GM23338 (cell line): ENCODE measurements at regions not wholly inside any gene's neighbourhood (a gene's known extent, or its start where the extent isn't known, plus 50 kb on each side); places are given as distances from the start of the nearest gene placed in this dataset.

Experiments used
- ATAC-seq: fragments of 200-7000 bp; cut with Tn5 transposase; 3 replicates; pipeline ENCODE4 v1.9.1; 2020
- DNase-seq: peaks from one replicate; pipeline ENCODE4 v3.0.0-alpha.2; 2015; ENCODE audit warnings: low spot score
- H2AFZ ChIP-seq: fragments of 200-600 bp; sonication (generic); 2 replicates; pipeline ENCODE4 v1.8.0; 2016; ENCODE audit warnings: antibody characterized with exemption, mild to moderate bottlenecking, moderate library complexity
- H3F3A ChIP-seq: fragments of 200-600 bp; sonication (generic); replicated peaks from 2 replicates; pipeline ENCODE4 v1.8.0; 2017; ENCODE audit warnings: antibody characterized with exemption, mixed run types, low read depth
- H3K27ac ChIP-seq: fragments of 200-600 bp; sonication (generic); 2 replicates; pipeline ENCODE4 v1.6.1; 2016; ENCODE audit warnings: low read depth
- H3K27me3 ChIP-seq: fragments of 200-600 bp; sonication (generic); 2 replicates; pipeline ENCODE4 v1.8.0; 2016; ENCODE audit warnings: mild to moderate bottlenecking, mixed run types, moderate library complexity; ENCODE audit not compliant: insufficient read depth
- H3K36me3 ChIP-seq: fragments of 200-600 bp; sonication (generic); 2 replicates; pipeline ENCODE4 v1.8.0; 2016; ENCODE audit warnings: mild to moderate bottlenecking; ENCODE audit not compliant: insufficient read depth
- H3K4me1 ChIP-seq: fragments of 200-600 bp; sonication (generic); 2 replicates; pipeline ENCODE4 v1.8.0; 2016; ENCODE audit warnings: mild to moderate bottlenecking, moderate library complexity; ENCODE audit not compliant: insufficient read depth
- H3K4me2 ChIP-seq: fragments of 200-600 bp; sonication (generic); 2 replicates; pipeline ENCODE4 v1.7.1; 2017; ENCODE audit warnings: mixed run types
- H3K4me3 ChIP-seq: fragments of 200-600 bp; sonication (generic); 2 replicates; pipeline ENCODE4 v1.6.1; 2016; ENCODE audit warnings: mixed run types
- H3K79me2 ChIP-seq: fragments of 200-600 bp; sonication (generic); replicated peaks from 2 replicates; pipeline ENCODE4 v1.8.0; 2017; ENCODE audit warnings: mild to moderate bottlenecking; ENCODE audit not compliant: insufficient read depth
- H3K9me2 ChIP-seq: fragments of 200-600 bp; sonication (generic); 2 replicates; pipeline ENCODE4 v1.8.0; 2017; ENCODE audit not compliant: insufficient read depth
- H4K20me1 ChIP-seq: fragments of 200-600 bp; sonication (generic); replicated peaks from 2 replicates; pipeline ENCODE4 v1.8.0; 2017; ENCODE audit warnings: mild to moderate bottlenecking; ENCODE audit not compliant: insufficient read depth
- H3K27ac Mint-ChIP-seq: 2 replicates; pipeline ENCODE4 v1.8.0; 2020; ENCODE audit warnings: inconsistent platforms, mild to moderate bottlenecking, moderate library complexity, mixed read lengths
- H3K27me3 Mint-ChIP-seq: 3 replicates; pipeline ENCODE4 v1.8.0; 2022; ENCODE audit warnings: low read depth, mild to moderate bottlenecking, moderate library complexity, mixed read lengths, inconsistent platforms; ENCODE audit not compliant: insufficient read depth, poor library complexity
- H3K36me3 Mint-ChIP-seq: 3 replicates; pipeline ENCODE4 v1.8.0; 2021; ENCODE audit warnings: low read depth, mild to moderate bottlenecking, inconsistent platforms, moderate library complexity, mixed read lengths
- H3K4me1 Mint-ChIP-seq: 3 replicates; pipeline ENCODE4 v1.8.0; 2020; ENCODE audit warnings: mild to moderate bottlenecking, inconsistent platforms, mixed read lengths
- H3K4me3 Mint-ChIP-seq: 3 replicates; pipeline ENCODE4 v1.8.0; 2021; ENCODE audit warnings: moderate library complexity, mild to moderate bottlenecking, inconsistent platforms, mixed read lengths
- H3K9me3 Mint-ChIP-seq: 3 replicates; pipeline ENCODE4 v1.8.0; 2020; ENCODE audit warnings: moderate library complexity, mild to moderate bottlenecking, inconsistent platforms, mixed read lengths
- CREB1 ChIP-seq: fragments of 250-450 bp; sonication (Bioruptor Pico); IDR thresholded peaks from 2 replicates; pipeline ENCODE4 v1.5.0; 2020; ENCODE audit warnings: low read depth, mild to moderate bottlenecking, moderate library complexity
- CTCF ChIP-seq, 2 experiments: fragments of 200-600 bp in 1 of 2; sonication (generic) in 1 of 2; conservative IDR thresholded peaks; 2 replicates each; pipeline versions ENCODE4 v1.5.1 to v1.6.1; 2016 to 2017; ENCODE audit warnings: antibody characterized with exemption in 2 of 2, low read depth in 2 of 2, mild to moderate bottlenecking in 2 of 2, moderate library complexity in 1 of 2
- EZH2 ChIP-seq: fragments of 200-600 bp; sonication (generic); IDR thresholded peaks from one replicate; pipeline ENCODE4 v1.8.0; 2017; ENCODE audit warnings: antibody characterized with exemption, mild to moderate bottlenecking, low read depth; ENCODE audit not compliant: unreplicated experiment
- EZH2phosphoT487 ChIP-seq: fragments of 200-600 bp; sonication (generic); IDR thresholded peaks from one replicate; pipeline ENCODE4 v1.8.1; 2018; ENCODE audit warnings: antibody characterized with exemption; ENCODE audit not compliant: unreplicated experiment
- JUNB ChIP-seq: IDR thresholded peaks from one replicate; pipeline ENCODE4 v1.6.1; 2016; ENCODE audit warnings: antibody characterized with exemption; ENCODE audit not compliant: unreplicated experiment
- POLR2AphosphoS5 ChIP-seq: IDR thresholded peaks from 2 replicates; pipeline ENCODE4 v1.6.1; 2016; ENCODE audit warnings: antibody characterized with exemption, low read depth
- ZNF331 ChIP-seq: fragments of 250-450 bp; sonication (Bioruptor Pico); IDR thresholded peaks from 2 replicates; pipeline ENCODE4 v1.5.0; 2020; ENCODE audit warnings: low read depth, mild to moderate bottlenecking, moderate library complexity

- H3K79me2 ChIP-seq: no peaks in the 10 kb centered on the region
- no peaks in the 10 kb centered on the region for H4K20me1 ChIP-seq
- peak; percentile 82 for ATAC-seq
- no peaks in the 10 kb centered on the region for H3K27me3 ChIP-seq
- H3K4me1 ChIP-seq: no peaks in the 10 kb centered on the region
- TF ChIP-seq CTCF (conservative IDR thresholded peaks at IDR 0.05; ENCODE audit: low read depth in 2 of 2) (peak; percentile 57 to 61), EZH2phosphoT487 (no peak), ZNF331 (CRISPR knock-in tag) (no peak), JUNB (no peak)
- H3K4me3 Mint-ChIP-seq: no peak overlapping the region
- H3K36me3 ChIP-seq: no peaks in the 10 kb centered on the region
- H3K9me3 Mint-ChIP-seq: no peaks in the 10 kb centered on the region
- H3K4me2 ChIP-seq: no peak overlapping the region
- no peaks in the 10 kb centered on the region for H3F3A ChIP-seq
- H3K36me3 Mint-ChIP-seq: no peaks in the 10 kb centered on the region
- no peak overlapping the region for H2AFZ ChIP-seq
- peak; percentile 59 for DNase-seq
- H3K4me3 ChIP-seq: no peak overlapping the region
- H3K4me1 Mint-ChIP-seq: peaks cover 3% of the 10 kb centered on the region; the same call in 2 of the 3 replicates
- H3K27ac Mint-ChIP-seq: no peak overlapping the region
- no peak overlapping the region for H3K27ac ChIP-seq
- no peaks in the 10 kb centered on the region for H3K27me3 Mint-ChIP-seq
- no peaks in the 10 kb centered on the region for H3K9me2 ChIP-seq
Measured at GRCh38 chr3:165346503-165346902, 150.3 kb upstream of the SLITRK3 start.

- Histone ChIP-seq H3K9me2 (no peaks in the 10 kb centered on the region), H3F3A (no peaks in the 10 kb centered on the region), H3K4me1 (no peaks in the 10 kb centered on the region), H4K20me1 (no peaks in the 10 kb centered on the region), H3K79me2 (no peaks in the 10 kb centered on the region), H3K4me2 (no peak overlapping the region), H2AFZ (peak overlapping the region; percentile 58; the same call in 1 of the 2 replicates), H3K27ac (no peak overlapping the region), H3K36me3 (no peaks in the 10 kb centered on the region), H3K27me3 (no peaks in the 10 kb centered on the region), H3K4me3 (no peak overlapping the region)
- ATAC-seq: no peak
- H3K4me1 Mint-ChIP-seq: peaks cover 3% of the 10 kb centered on the region; the same call in 2 of the 3 replicates
- H3K9me3 Mint-ChIP-seq: no peaks in the 10 kb centered on the region
- no peaks in the 10 kb centered on the region for H3K36me3 Mint-ChIP-seq
- no peak overlapping the region for H3K4me3 Mint-ChIP-seq
- no peak overlapping the region for H3K27ac Mint-ChIP-seq
- TF ChIP-seq POLR2AphosphoS5: no peak
- no peak for TF ChIP-seq EZH2
- TF ChIP-seq CREB1 (CRISPR knock-in tag): no peak
- no peak for TF ChIP-seq ZNF331 (CRISPR knock-in tag)
- no peak for TF ChIP-seq EZH2phosphoT487
- no peaks in the 10 kb centered on the region for H3K27me3 Mint-ChIP-seq
- DNase-seq: no peak
Measured at GRCh38 chr3:165343185-165343584, 147.0 kb upstream of the SLITRK3 start.

GRCh38 chr3:165339753-165340152 is 143.6 kb upstream of the SLITRK3 start:
- ATAC-seq: no peak
- H2AFZ ChIP-seq: no peak overlapping the region
- H3F3A ChIP-seq: no peaks in the 10 kb centered on the region
- TF ChIP-seq JUNB (no peak), CTCF (conservative IDR thresholded peaks at IDR 0.05; ENCODE audit: low read depth in 2 of 2) (peak; percentile 68)
- H3K79me2 ChIP-seq: no peaks in the 10 kb centered on the region
- H3K4me1 ChIP-seq: no peaks in the 10 kb centered on the region
- Mint-ChIP-seq H3K27ac (no peak overlapping the region), H3K4me3 (no peak overlapping the region), H3K4me1 (peaks cover 5% of the 10 kb centered on the region; the same call in 2 of the 3 replicates), H3K9me3 (no peaks in the 10 kb centered on the region), H3K36me3 (no peaks in the 10 kb centered on the region), H3K27me3 (no peaks in the 10 kb centered on the region)
- H3K36me3 ChIP-seq: no peaks in the 10 kb centered on the region
- no peaks in the 10 kb centered on the region for H3K9me2 ChIP-seq
- H3K27me3 ChIP-seq: no peaks in the 10 kb centered on the region
- no peak overlapping the region for H3K4me2 ChIP-seq
- no peak overlapping the region for H3K27ac ChIP-seq
- H3K4me3 ChIP-seq: no peak overlapping the region
- DNase-seq: peak; percentile 33
- no peaks in the 10 kb centered on the region for H4K20me1 ChIP-seq
